MCF 10A (cell line): ENCODE measurements at regions not wholly inside any gene's neighbourhood (a gene's known extent, or its start where the extent isn't known, plus 50 kb on each side); places are given as distances from the start of the nearest gene placed in this dataset.

Source experiments
- BruUV-seq: library from RNA; stranded (reverse); fragments of 400-500 nt; replicated peaks from 2 replicates; lab custom pipeline; 2021; lab: Mats Ljungman, UMichigan
- CTCF ChIA-PET: fragments of 300-600 bp; sonication (Branson Sonifier 250); formaldehyde crosslinking; extraction: SDS; loops from one replicate; lab custom pipeline; 2021; ENCODE audit warnings: antibody characterized with exemption, inconsistent platforms; lab: Yijun Ruan, JAX
- POLR2A ChIA-PET: fragments of 300-600, 350-650 bp; sonication (Branson Sonifier 250); formaldehyde crosslinking; extraction: SDS; loops from one replicate; lab custom pipeline; 2020; ENCODE audit warnings: antibody characterized with exemption, inconsistent platforms; lab: Yijun Ruan, JAX
- DNase-seq: peaks from one replicate; pipeline ENCODE4 v3.0.0-alpha.2; 2018; ENCODE audit not compliant: unreplicated experiment
- H3K27ac Mint-ChIP-seq: one replicate; pipeline ENCODE4 v1.8.0; 2022; ENCODE audit warnings: mild to moderate bottlenecking, low read depth, mixed read lengths; ENCODE audit not compliant: unreplicated experiment
- H3K27me3 Mint-ChIP-seq: one replicate; pipeline ENCODE4 v1.8.0; 2022; ENCODE audit warnings: mixed read lengths; ENCODE audit not compliant: insufficient read depth, unreplicated experiment
- H3K36me3 Mint-ChIP-seq: one replicate; pipeline ENCODE4 v1.8.0; 2022; ENCODE audit warnings: mild to moderate bottlenecking, moderate library complexity, mixed read lengths; ENCODE audit not compliant: insufficient read depth, unreplicated experiment
- H3K4me1 Mint-ChIP-seq: one replicate; pipeline ENCODE4 v1.8.0; 2022; ENCODE audit warnings: mixed read lengths; ENCODE audit not compliant: insufficient read depth, unreplicated experiment
- H3K4me3 Mint-ChIP-seq: one replicate; pipeline ENCODE4 v1.8.0; 2022; ENCODE audit warnings: mild to moderate bottlenecking, moderate library complexity, mixed read lengths; ENCODE audit not compliant: unreplicated experiment
- H3K9me3 Mint-ChIP-seq: one replicate; pipeline ENCODE4 v1.8.0; 2022; ENCODE audit warnings: mixed read lengths; ENCODE audit not compliant: unreplicated experiment
- intact Hi-C: fragments of 100-400 bp; cut with micrococcal nuclease; formaldehyde crosslinking; loops from 2 replicates; pipeline ENCODE4 v1.14.1; 2022
- TF ChIP-seq, protein P1 (sequence below): fragments of 200-600 bp; IDR thresholded peaks from one replicate; pipeline ENCODE4 v1.8.0; 2022; ENCODE audit warnings: antibody characterized with exemption, mild to moderate bottlenecking; ENCODE audit not compliant: unreplicated experiment

DNA sequence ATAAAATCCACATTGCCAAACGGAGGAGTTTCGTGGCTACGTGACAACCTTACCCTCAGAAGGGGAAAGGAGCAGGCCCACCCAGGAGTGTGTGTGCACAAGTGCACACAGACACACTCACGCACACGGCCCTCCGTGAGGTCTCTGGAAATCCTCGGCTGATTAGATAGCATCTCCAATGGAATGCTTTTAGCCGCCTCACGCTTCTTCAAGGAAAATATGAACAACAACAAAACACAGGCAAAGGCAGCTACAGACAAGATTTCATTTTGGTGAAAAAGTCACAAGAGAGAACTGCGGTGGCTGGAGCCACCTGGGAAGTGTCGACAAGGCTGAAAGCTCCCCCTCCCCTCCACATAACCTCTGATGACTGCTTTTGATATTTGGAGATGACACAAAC lies 391.8 kb upstream of the MKI67 start:
- peaks cover 7% of the 10 kb centered on the region for H3K36me3 Mint-ChIP-seq
- CTCF ChIA-PET: interaction anchor here (0.6 kb wide), 2 partner anchors 174 to 224 kb away, joined by 3 read pairs; no protein-coding TSS in a partner anchor
- H3K9me3 Mint-ChIP-seq: peaks cover 21% of the 10 kb centered on the region
- intact Hi-C loops: no loop called here
- H3K27me3 Mint-ChIP-seq: peaks cover 13% of the 10 kb centered on the region
- no TSS peak for BruUV-seq
- no peaks in the 10 kb centered on the region for H3K4me1 Mint-ChIP-seq
- no peak for DNase-seq
- no peak overlapping the region for H3K27ac Mint-ChIP-seq
- H3K4me3 Mint-ChIP-seq: no peak overlapping the region
- TF ChIP-seq, protein P1, sequence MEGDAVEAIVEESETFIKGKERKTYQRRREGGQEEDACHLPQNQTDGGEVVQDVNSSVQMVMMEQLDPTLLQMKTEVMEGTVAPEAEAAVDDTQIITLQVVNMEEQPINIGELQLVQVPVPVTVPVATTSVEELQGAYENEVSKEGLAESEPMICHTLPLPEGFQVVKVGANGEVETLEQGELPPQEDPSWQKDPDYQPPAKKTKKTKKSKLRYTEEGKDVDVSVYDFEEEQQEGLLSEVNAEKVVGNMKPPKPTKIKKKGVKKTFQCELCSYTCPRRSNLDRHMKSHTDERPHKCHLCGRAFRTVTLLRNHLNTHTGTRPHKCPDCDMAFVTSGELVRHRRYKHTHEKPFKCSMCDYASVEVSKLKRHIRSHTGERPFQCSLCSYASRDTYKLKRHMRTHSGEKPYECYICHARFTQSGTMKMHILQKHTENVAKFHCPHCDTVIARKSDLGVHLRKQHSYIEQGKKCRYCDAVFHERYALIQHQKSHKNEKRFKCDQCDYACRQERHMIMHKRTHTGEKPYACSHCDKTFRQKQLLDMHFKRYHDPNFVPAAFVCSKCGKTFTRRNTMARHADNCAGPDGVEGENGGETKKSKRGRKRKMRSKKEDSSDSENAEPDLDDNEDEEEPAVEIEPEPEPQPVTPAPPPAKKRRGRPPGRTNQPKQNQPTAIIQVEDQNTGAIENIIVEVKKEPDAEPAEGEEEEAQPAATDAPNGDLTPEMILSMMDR: no peak
- POLR2A ChIA-PET: interaction anchor here (0.7 kb wide), 1 partner anchor 57 kb away, joined by 3 read pairs; no protein-coding TSS in a partner anchor

DNA sequence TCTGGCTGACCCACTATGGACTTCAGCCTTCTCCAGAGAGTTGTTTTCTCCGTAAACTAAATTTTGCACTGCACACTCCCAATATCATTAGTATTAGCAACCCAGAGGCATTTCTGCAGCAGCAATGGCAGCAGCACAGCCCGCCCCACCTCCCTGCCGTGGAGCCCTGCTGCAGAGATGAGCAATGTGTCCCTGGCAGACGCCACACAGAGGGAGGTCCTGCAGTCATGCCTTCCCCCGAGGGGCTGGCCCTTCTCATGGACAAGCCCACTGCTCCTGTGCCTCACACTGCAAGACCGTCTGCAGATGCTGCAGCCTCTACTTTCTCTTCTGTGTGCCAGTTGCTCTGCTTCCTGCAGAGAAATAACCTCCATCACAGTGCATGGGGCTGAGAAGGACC lies 393.4 kb upstream of the MKI67 start:
- no peak overlapping the region for H3K27ac Mint-ChIP-seq
- H3K9me3 Mint-ChIP-seq: peaks cover 16% of the 10 kb centered on the region
- H3K4me1 Mint-ChIP-seq: no peaks in the 10 kb centered on the region
- H3K36me3 Mint-ChIP-seq: peaks cover 7% of the 10 kb centered on the region
- ChIA-PET POLR2A (no interaction called here), CTCF (no interaction called here)
- no TSS peak for BruUV-seq
- no peak overlapping the region for H3K4me3 Mint-ChIP-seq
- TF ChIP-seq, protein P1: no peak
- DNase-seq: peak; percentile 13
- intact Hi-C loops: no loop called here
- peaks cover 18% of the 10 kb centered on the region for H3K27me3 Mint-ChIP-seq

DNA sequence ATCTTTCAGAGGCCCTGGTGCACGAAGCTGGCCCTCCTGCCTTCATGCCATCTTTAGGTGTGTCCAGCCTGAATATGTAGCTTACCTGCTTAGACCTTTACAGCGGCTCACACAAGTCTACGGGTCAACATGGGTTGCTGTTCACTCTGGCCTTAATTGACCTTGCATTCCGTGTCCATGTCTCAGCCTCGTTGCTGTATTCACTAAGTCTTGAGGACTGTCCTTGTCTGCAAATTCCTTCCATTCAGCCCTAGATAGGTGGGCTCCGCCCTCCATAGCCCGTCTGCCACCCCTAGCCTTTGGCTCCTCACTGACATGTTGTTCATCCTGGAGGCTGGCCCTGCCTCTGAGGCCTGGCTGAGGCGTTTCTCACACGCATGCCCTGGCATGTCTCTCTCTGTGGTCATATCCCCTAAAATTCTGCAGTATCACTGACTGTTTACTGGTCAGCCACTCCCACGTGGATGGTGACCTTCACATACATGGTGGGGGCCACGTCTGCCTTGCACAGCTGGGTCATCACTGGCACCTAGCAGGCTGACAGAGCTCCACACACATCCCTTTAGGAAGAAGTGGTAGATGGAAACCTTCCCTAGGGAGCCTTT lies 394.1 kb upstream of the MKI67 start:
- Mint-ChIP-seq H3K27me3 (peaks cover 25% of the 10 kb centered on the region), H3K4me1 (no peaks in the 10 kb centered on the region), H3K4me3 (no peak overlapping the region), H3K36me3 (peaks cover 7% of the 10 kb centered on the region), H3K9me3 (peaks cover 16% of the 10 kb centered on the region), H3K27ac (no peak overlapping the region)
- DNase-seq: no peak
- intact Hi-C loops: no loop called here
- TF ChIP-seq, protein P1: no peak
- CTCF ChIA-PET: no interaction called here
- no TSS peak for BruUV-seq
- POLR2A ChIA-PET: no interaction called here

DNA sequence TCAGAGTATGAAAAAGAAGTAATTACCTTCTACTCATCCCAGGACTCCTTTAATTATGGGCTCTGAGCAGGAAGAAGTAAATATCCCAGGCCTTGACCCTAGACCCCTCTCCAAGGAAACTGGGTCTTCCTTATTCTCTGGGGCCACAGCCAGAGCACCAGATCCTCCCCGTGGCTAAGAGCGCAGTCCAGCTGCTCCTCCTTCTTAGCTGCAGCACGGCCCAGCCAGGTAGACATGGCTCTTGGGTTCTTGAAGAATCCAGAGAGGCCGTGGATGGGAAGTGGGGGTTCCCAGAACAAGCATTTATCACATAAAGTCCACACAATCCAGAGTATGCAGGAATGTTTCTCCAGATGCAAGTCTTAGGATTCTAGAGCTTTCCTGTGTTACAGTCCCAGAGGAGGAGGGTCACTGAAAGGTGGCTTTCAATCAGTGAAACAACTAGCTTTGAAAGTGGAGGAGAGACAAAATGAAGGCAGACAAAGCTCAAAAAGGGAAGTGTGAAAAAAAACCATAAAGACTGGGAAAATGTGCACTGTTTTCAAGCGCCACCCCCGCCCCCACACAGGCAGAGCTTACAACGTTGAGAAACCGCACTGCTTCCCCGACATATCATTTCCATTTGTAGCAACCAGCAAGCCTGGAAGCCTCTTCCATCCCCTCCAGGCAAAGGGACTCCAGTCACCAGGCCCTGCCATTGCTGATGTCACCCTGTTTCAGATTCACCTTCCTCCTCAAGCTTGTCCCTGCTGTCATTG lies 396.5 kb upstream of the MKI67 start:
- CTCF ChIA-PET: interaction anchor here (0.6 to 1.3 kb wide), 5 partner anchors 9 to 513 kb away, joined by 3 to 5 read pairs (median 3); no protein-coding TSS in a partner anchor
- TF ChIP-seq, protein P1: no peak

More for the DNA sequence above, 396.5 kb upstream of the MKI67 start:
- BruUV-seq: no TSS peak
- intact Hi-C loops: no loop called here
- Mint-ChIP-seq H3K9me3 (peaks cover 16% of the 10 kb centered on the region), H3K4me1 (no peaks in the 10 kb centered on the region), H3K36me3 (peaks cover 7% of the 10 kb centered on the region), H3K27ac (no peak overlapping the region), H3K27me3 (peaks cover 42% of the 10 kb centered on the region), H3K4me3 (no peak overlapping the region)
- POLR2A ChIA-PET: no interaction called here
- no peak for DNase-seq
